ENCODE measurements at regions not wholly inside any gene's neighbourhood (a gene's known extent, or its start where the extent isn't known, plus 50 kb on each side); places are given as distances from the start of the nearest gene placed in this dataset.

- no peaks in the 10 kb centered on the region for H3K27me3 ChIP-seq (ENCODE audit: control insufficient read depth, insufficient read depth, low read length)
- no peak overlapping the region for H3K4me3 ChIP-seq (ENCODE audit: low read depth, low read length)
- TF ChIP-seq, protein P1, sequence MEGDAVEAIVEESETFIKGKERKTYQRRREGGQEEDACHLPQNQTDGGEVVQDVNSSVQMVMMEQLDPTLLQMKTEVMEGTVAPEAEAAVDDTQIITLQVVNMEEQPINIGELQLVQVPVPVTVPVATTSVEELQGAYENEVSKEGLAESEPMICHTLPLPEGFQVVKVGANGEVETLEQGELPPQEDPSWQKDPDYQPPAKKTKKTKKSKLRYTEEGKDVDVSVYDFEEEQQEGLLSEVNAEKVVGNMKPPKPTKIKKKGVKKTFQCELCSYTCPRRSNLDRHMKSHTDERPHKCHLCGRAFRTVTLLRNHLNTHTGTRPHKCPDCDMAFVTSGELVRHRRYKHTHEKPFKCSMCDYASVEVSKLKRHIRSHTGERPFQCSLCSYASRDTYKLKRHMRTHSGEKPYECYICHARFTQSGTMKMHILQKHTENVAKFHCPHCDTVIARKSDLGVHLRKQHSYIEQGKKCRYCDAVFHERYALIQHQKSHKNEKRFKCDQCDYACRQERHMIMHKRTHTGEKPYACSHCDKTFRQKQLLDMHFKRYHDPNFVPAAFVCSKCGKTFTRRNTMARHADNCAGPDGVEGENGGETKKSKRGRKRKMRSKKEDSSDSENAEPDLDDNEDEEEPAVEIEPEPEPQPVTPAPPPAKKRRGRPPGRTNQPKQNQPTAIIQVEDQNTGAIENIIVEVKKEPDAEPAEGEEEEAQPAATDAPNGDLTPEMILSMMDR (IDR thresholded peaks at IDR 0.05; ENCODE audit: insufficient read depth, low read length, poor library complexity, severe bottlenecking) = no peak
- DNase-seq (ENCODE audit: low read depth) = no peak
- H3K36me3 ChIP-seq (ENCODE audit: control insufficient read depth, insufficient read depth, low read length) = no peaks in the 10 kb centered on the region
Observed at GRCh38 chr11:45523760-45524159, 141.7 kb downstream of the CHST1 start.

DNA sequence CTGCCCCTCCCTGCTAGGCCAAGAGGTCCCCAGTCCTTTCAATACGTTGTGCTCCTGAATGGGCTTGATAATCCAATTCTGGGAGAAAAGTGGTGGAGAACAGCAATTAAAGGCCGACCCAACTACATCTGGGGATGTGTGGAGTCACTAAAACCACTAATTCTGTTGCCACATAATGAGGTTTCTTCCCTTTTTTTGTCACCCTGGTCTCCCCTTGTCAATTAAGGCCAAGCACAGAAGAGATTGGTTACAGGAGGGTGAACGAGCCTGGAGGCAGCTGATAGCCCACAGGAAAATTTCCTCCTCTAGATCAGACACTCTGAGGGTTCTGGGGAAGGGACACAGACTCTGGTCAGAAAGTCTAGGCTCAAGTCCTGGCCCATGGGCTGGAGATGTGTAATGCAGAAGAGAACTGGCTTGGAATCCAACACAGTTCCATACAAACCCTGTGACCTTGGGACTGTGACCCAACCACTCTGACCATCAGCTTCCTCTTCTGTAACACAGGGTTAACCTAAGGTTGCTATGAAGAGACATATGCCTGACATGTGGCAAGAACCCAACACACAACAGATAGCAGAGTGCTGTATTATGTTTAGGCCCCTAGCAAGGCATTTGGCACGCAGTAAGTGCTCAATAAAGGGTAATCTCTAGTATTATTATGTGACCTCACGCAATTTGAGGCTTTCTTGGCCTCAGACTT lies 146.4 kb downstream of the CHST1 start:
- no peaks in the 10 kb centered on the region for H3K36me3 ChIP-seq (ENCODE audit: control insufficient read depth, insufficient read depth, low read length)
- DNase-seq (ENCODE audit: low read depth) = no peak
- H3K4me3 ChIP-seq (ENCODE audit: low read depth, low read length) = no peak overlapping the region
- TF ChIP-seq, protein P1 (IDR thresholded peaks at IDR 0.05; ENCODE audit: insufficient read depth, low read length, poor library complexity, severe bottlenecking) = no peak
- H3K27me3 ChIP-seq (ENCODE audit: control insufficient read depth, insufficient read depth, low read length) = no peaks in the 10 kb centered on the region

DNA sequence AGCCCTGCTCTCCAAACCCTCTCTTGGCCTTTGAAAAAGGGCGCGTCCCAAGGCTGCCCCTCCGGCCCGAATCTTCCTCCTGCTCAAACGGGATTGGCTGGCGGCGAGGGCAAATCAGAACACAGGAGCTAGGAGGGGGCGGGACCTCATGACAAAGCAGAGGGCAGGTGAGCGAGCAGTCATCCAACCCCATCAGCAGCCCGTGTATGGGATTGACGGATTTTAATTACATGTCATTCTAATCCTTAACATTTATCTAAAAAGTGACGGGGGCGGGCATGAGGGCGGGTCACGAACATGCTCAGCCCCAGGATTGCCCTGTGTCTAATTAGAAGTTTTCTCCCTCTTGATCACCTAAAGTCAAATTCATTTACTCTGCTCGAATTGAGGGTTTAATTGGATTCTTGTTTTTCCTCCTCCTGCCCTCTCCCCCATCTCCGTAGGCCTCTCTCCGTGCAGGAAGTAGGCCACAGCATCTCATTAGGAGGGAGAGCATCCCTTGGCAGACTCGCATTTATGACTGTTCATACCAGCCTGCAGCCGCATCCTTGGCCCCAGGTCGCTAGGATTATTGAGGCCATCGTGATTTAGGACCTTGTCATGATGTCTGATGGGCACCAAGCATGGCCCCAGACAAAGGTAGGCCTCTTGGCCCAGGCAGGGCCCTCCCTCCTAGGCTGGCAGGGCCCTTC lies 147.1 kb downstream of the CHST1 start:
- no peaks in the 10 kb centered on the region for H3K27me3 ChIP-seq (ENCODE audit: control insufficient read depth, insufficient read depth, low read length)
- no peak for DNase-seq (ENCODE audit: low read depth)
- TF ChIP-seq, protein P1 (IDR thresholded peaks at IDR 0.05; ENCODE audit: insufficient read depth, low read length, poor library complexity, severe bottlenecking) = no peak
- H3K4me3 ChIP-seq (ENCODE audit: low read depth, low read length) = no peak overlapping the region
- H3K36me3 ChIP-seq (ENCODE audit: control insufficient read depth, insufficient read depth, low read length) = no peaks in the 10 kb centered on the region

DNA sequence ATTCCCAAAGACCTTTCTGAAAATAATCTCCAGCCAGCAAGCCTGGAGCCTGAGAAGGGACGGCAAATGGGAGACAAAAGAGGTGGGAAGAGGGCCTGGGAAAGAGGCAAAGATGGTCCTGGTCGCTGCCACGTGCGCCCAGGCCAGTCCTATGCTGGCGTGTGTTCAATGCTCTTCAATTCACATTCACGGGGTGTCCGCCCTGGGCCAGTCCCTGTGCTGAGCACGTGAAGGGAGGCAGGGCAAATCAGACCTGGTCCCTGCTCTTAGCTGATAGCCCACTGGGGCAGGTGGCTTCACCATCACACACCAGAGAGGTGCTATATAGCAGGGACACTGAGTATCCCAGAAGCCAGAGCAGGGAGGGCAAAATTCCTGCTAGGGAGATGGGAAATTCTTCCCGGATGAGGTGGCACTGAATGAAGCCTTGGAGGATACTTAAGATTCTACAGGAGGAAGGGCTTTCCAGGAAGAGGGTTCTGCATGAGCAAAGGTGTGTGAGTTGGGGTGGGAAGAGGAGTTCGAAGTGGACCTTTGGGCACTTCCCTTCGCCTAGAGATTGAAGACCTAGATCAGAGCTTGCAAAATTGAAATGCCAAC lies 148.2 kb downstream of the CHST1 start:
- Histone ChIP-seq H3K36me3 (ENCODE audit: control insufficient read depth, insufficient read depth, low read length) (no peaks in the 10 kb centered on the region), H3K4me3 (ENCODE audit: low read depth, low read length) (no peak overlapping the region), H3K27me3 (ENCODE audit: control insufficient read depth, insufficient read depth, low read length) (no peaks in the 10 kb centered on the region)
- TF ChIP-seq, protein P1 (IDR thresholded peaks at IDR 0.05; ENCODE audit: insufficient read depth, low read length, poor library complexity, severe bottlenecking) = no peak
- no peak for DNase-seq (ENCODE audit: low read depth)

DNA sequence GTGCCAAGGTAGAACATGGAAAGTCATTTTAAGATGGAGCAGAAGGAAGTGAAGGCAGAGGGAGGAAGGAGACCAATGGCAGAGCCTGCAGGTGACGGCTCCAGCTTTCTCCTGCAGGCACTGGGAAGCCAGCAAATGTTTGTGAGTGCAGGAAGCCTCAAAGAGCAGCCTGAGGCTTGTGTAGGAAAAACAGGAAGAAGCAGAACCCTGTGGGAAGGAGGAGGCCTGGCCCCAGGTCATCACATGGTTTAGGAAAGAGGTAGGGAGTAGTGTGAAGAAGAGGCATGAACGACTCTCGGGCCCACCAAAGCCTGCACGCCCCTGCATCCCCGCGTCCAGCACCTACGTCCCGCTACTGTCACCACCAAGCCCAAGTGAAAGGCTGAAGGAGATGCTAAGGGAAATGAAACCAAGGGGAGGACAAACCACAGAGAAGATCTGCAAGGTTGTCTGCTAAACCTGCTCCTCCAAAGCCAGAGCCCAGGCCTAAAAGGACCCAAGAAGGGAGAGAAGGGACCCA lies 151.5 kb downstream of the CHST1 start:
- no peaks in the 10 kb centered on the region for H3K27me3 ChIP-seq (ENCODE audit: control insufficient read depth, insufficient read depth, low read length)
- TF ChIP-seq, protein P1 (IDR thresholded peaks at IDR 0.05; ENCODE audit: insufficient read depth, low read length, poor library complexity, severe bottlenecking) = no peak
- no peak for DNase-seq (ENCODE audit: low read depth)
- no peak overlapping the region for H3K4me3 ChIP-seq (ENCODE audit: low read depth, low read length)
- no peaks in the 10 kb centered on the region for H3K36me3 ChIP-seq (ENCODE audit: control insufficient read depth, insufficient read depth, low read length)
